SU-DHL-6 (cell line): ENCODE measurements at regions not wholly inside any gene's neighbourhood (a gene's known extent, or its start where the extent isn't known, plus 50 kb on each side); places are given as distances from the start of the nearest gene placed in this dataset.

Experiments used
- H2AFZ ChIP-seq: fragments of 200-600 bp; sonication (generic); 2 replicates; pipeline ENCODE4 v1.6.1; 2014; ENCODE audit warnings: low read depth, mild to moderate bottlenecking, moderate library complexity, mixed read lengths, antibody characterized with exemption, low read length; ENCODE audit not compliant: severe bottlenecking
- H3F3A ChIP-seq: fragments of 200-600 bp; shearing (Covaris generic); 2 replicates; pipeline ENCODE4 v1.6.0; 2016; ENCODE audit warnings: antibody characterized with exemption, mild to moderate bottlenecking; ENCODE audit not compliant: insufficient read depth
- H3K27ac ChIP-seq: fragments of 200-600 bp; sonication (generic); 2 replicates; pipeline ENCODE4 v1.5.1; 2016; ENCODE audit warnings: low read depth, mild to moderate bottlenecking, low read length, moderate library complexity, mixed read lengths
- H3K27me3 ChIP-seq: fragments of 200-600 bp; sonication (generic), shearing (Covaris generic); 2 replicates; pipeline ENCODE4 v1.6.0; 2014; ENCODE audit warnings: mild to moderate bottlenecking, low read length
- H3K36me3 ChIP-seq: fragments of 200-600 bp; sonication (generic); 2 replicates; pipeline ENCODE4 v1.6.1; 2014; ENCODE audit warnings: mild to moderate bottlenecking, low read length, mixed read lengths
- H3K4me2 ChIP-seq: fragments of 300-600, 200-600 bp; shearing (Covaris generic), sonication (generic); 2 replicates; pipeline ENCODE4 v1.6.0; 2014; ENCODE audit warnings: low read length, low read depth, mild to moderate bottlenecking; ENCODE audit not compliant: poor library complexity, severe bottlenecking
- H3K4me3 ChIP-seq: fragments of 200-600 bp; sonication (generic); 2 replicates; pipeline ENCODE4 v1.5.1; 2014; ENCODE audit warnings: antibody characterized with exemption, low read length, mild to moderate bottlenecking, mixed read lengths; ENCODE audit not compliant: insufficient read depth, poor library complexity, severe bottlenecking
- H3K79me2 ChIP-seq: fragments of 200-600 bp; sonication (generic); 2 replicates; pipeline ENCODE4 v1.6.1; 2014; ENCODE audit warnings: mild to moderate bottlenecking, low read length, moderate library complexity; ENCODE audit not compliant: insufficient read depth
- H3K9ac ChIP-seq: fragments of 200-600 bp; sonication (generic); 2 replicates; pipeline ENCODE4 v1.7.0; 2014; ENCODE audit warnings: mild to moderate bottlenecking, low read length
- H3K9me2 ChIP-seq: fragments of 200-600 bp; sonication (generic); replicated peaks from 2 replicates; pipeline ENCODE4 v1.6.1; 2014; ENCODE audit warnings: low read length; ENCODE audit not compliant: insufficient read depth
- H3K9me3 ChIP-seq: fragments of 200-600 bp; sonication (generic); 2 replicates; pipeline ENCODE4 v1.6.1; 2014; ENCODE audit warnings: low read length, mixed read lengths; ENCODE audit not compliant: insufficient read depth
- H4K20me1 ChIP-seq: fragments of 200-600 bp; sonication (generic); 2 replicates; pipeline ENCODE4 v1.6.1; 2014; ENCODE audit warnings: low read depth, mild to moderate bottlenecking, antibody characterized with exemption, low read length, moderate library complexity, mixed read lengths
- EZH2phosphoT487 ChIP-seq: fragments of 200-600 bp; sonication (generic), shearing (Covaris generic); conservative IDR thresholded peaks from 2 replicates; pipeline ENCODE4 v1.6.1; 2018; ENCODE audit warnings: mild to moderate bottlenecking, antibody characterized with exemption, low read length, moderate library complexity, mixed read lengths
- TF ChIP-seq, protein P1 (sequence below): fragments of 200-600 bp; sonication (generic); IDR thresholded peaks from one replicate; pipeline ENCODE4 v1.5.1; 2017; ENCODE audit warnings: antibody characterized with exemption, mild to moderate bottlenecking, low read length, moderate library complexity; ENCODE audit not compliant: insufficient read depth, poor library complexity, severe bottlenecking

GRCh38 chr2:145394181-145394580 lies 874.3 kb upstream of the ZEB2 start:
- Histone ChIP-seq H3K27ac (no peak overlapping the region), H3K79me2 (no peaks in the 10 kb centered on the region), H3K9me3 (no peaks in the 10 kb centered on the region), H3K27me3 (no peaks in the 10 kb centered on the region), H3K4me3 (no peak overlapping the region), H3K9me2 (no peaks in the 10 kb centered on the region), H3K4me2 (no peak overlapping the region), H2AFZ (no peak overlapping the region), H3F3A (no peaks in the 10 kb centered on the region), H3K9ac (no peak overlapping the region), H3K36me3 (no peaks in the 10 kb centered on the region), H4K20me1 (no peaks in the 10 kb centered on the region)
- TF ChIP-seq, protein P1, sequence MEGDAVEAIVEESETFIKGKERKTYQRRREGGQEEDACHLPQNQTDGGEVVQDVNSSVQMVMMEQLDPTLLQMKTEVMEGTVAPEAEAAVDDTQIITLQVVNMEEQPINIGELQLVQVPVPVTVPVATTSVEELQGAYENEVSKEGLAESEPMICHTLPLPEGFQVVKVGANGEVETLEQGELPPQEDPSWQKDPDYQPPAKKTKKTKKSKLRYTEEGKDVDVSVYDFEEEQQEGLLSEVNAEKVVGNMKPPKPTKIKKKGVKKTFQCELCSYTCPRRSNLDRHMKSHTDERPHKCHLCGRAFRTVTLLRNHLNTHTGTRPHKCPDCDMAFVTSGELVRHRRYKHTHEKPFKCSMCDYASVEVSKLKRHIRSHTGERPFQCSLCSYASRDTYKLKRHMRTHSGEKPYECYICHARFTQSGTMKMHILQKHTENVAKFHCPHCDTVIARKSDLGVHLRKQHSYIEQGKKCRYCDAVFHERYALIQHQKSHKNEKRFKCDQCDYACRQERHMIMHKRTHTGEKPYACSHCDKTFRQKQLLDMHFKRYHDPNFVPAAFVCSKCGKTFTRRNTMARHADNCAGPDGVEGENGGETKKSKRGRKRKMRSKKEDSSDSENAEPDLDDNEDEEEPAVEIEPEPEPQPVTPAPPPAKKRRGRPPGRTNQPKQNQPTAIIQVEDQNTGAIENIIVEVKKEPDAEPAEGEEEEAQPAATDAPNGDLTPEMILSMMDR: no peak
- TF ChIP-seq EZH2phosphoT487: no peak

DNA sequence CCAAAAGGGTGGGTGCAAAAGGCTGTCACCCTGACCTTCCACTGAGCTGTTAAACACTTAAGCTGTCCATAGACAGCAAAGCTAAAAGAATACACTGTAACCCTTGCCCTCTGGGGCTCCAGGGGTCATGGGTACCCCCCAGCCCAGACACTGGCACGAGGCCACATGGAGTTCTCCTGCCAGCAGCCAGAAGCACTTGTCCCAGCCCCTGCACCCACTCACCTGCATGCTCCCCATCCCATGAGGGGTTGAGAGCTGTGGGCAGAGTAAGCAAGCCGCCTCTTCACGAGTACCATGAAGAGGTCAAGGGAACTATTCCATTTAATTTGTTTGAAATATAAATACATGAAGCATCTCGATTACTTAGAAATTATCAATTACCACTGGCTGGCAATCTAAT lies 867.1 kb upstream of the ZEB2 start:
- Histone ChIP-seq H3K4me3 (no peak overlapping the region), H4K20me1 (no peaks in the 10 kb centered on the region), H3F3A (no peaks in the 10 kb centered on the region), H3K9me2 (no peaks in the 10 kb centered on the region), H3K36me3 (no peaks in the 10 kb centered on the region), H2AFZ (no peak overlapping the region), H3K9ac (no peak overlapping the region), H3K79me2 (no peaks in the 10 kb centered on the region), H3K9me3 (no peaks in the 10 kb centered on the region), H3K4me2 (no peak overlapping the region), H3K27ac (no peak overlapping the region), H3K27me3 (no peaks in the 10 kb centered on the region)
- TF ChIP-seq, protein P1: no peak
- no peak for TF ChIP-seq EZH2phosphoT487

DNA sequence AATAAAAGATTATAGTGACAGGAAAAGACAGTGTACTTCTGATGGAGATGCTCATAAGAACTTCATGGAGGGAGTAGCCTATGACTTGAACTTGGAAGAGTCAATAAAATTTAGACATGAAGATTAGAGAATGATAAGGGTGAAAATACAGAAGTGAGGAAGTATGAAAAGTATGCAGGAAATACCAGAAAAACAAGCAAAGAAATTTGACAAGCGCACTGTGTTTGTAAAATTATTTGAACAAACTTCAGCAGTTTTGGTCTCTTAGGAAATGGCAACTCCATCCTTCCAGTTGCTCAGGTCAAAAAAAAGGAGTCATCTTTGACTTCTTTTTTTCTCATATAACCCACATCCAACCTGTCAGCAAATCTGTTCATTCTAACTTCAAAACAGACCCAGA lies 864.0 kb upstream of the ZEB2 start:
- H3K36me3 ChIP-seq: peaks cover 3% of the 10 kb centered on the region; the same call in 1 of the 2 replicates
- no peaks in the 10 kb centered on the region for H3K27me3 ChIP-seq
- H3K27ac ChIP-seq: no peak overlapping the region
- TF ChIP-seq EZH2phosphoT487: no peak
- TF ChIP-seq, protein P1: no peak
- H4K20me1 ChIP-seq: no peaks in the 10 kb centered on the region
- H3K79me2 ChIP-seq: no peaks in the 10 kb centered on the region
- H2AFZ ChIP-seq: no peak overlapping the region
- H3F3A ChIP-seq: no peaks in the 10 kb centered on the region
- no peaks in the 10 kb centered on the region for H3K9me2 ChIP-seq
- H3K9ac ChIP-seq: no peak overlapping the region
- no peak overlapping the region for H3K4me3 ChIP-seq
- no peak overlapping the region for H3K4me2 ChIP-seq
- H3K9me3 ChIP-seq: no peaks in the 10 kb centered on the region
